ENCODE measurements at regions not wholly inside any gene's neighbourhood (a gene's known extent, or its start where the extent isn't known, plus 50 kb on each side); places are given as distances from the start of the nearest gene placed in this dataset.

DNA sequence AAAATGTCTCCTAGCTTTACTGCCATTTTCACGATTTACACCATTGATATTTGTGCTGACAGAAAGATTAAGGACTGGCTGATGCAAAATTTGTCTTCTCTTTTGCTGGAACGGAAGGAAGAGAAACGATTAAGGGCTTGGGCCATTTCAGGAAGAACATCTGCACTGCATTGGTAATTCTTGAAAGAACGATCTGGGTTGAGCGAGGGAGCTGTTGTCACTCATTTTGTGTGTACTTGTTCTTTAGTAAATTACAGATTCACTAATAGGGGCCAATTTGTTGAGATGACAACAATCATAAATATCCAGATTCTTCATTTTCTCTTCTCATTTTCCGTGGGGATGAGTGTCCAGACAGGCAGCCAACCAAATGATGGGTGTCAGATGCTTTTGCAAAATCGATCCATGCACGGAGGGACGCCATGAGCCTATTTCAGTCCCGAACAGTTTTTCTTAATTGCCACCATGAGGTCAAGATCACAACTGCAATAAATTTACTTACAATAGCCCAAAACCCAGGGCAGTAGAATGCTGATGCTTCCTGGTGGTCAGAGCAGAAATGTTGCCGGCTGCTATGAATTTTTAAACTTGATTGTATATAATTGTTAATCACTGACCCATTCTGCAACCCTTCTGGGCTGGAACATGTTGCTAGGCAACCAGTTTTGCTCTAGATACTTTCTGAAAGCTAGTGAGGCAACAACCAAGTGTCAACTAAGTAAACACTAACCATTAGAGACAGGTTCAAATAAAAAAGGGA, 132.4 kb upstream of the TIAM1 start:
- TF ChIP-seq, protein P1, sequence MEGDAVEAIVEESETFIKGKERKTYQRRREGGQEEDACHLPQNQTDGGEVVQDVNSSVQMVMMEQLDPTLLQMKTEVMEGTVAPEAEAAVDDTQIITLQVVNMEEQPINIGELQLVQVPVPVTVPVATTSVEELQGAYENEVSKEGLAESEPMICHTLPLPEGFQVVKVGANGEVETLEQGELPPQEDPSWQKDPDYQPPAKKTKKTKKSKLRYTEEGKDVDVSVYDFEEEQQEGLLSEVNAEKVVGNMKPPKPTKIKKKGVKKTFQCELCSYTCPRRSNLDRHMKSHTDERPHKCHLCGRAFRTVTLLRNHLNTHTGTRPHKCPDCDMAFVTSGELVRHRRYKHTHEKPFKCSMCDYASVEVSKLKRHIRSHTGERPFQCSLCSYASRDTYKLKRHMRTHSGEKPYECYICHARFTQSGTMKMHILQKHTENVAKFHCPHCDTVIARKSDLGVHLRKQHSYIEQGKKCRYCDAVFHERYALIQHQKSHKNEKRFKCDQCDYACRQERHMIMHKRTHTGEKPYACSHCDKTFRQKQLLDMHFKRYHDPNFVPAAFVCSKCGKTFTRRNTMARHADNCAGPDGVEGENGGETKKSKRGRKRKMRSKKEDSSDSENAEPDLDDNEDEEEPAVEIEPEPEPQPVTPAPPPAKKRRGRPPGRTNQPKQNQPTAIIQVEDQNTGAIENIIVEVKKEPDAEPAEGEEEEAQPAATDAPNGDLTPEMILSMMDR (IDR thresholded peaks at IDR 0.05 in 4 of 5, conservative IDR thresholded peaks at IDR 0.05 in 1 of 5), result no peak
- TF ChIP-seq POLR2A (IDR thresholded peaks at IDR 0.05), result no peak
